ENCODE measurements at regions not wholly inside any gene's neighbourhood (a gene's known extent, or its start where the extent isn't known, plus 50 kb on each side); places are given as distances from the start of the nearest gene placed in this dataset.
"Not testable (repeated sequence)": the region's sequence is repeated elsewhere in the genome, so short reads cannot be mapped to it uniquely, and the experiment has no call there.

- DNase-seq (ENCODE audit: low read depth): no peak
These were observed 124.2 kb upstream of the ETV3 start for GRCh38 chr1:157262422-157262821.

- not testable (repeated sequence) for DNase-seq (ENCODE audit: low read depth)
These were observed 117.7 kb upstream of the ETV3 start for GRCh38 chr1:157255891-157256290.

GRCh38 chr1:157254183-157254582, 116.0 kb upstream of the ETV3 start:
- DNase-seq (ENCODE audit: low read depth): not testable (repeated sequence)

DNA sequence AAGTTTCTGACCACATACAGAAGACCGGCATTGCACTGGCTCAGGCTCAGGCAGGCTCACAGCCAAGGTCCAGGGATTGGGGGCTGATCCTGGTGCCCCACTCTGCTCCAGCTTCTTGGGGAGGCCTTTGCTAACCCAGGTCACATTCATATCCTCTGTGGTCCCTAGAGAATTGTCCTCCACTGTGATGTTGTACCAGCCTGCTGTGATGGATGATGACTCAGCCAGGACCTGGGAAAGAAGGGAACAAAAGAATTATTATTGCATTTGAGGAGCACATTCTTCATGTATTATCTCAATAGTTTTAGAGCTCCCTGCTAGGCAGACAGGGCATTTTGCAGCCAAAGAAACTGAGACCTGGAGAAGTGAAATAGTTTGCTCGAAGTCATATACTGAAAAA, 114.3 kb upstream of the ETV3 start:
- DNase-seq (ENCODE audit: low read depth): no peak

DNA sequence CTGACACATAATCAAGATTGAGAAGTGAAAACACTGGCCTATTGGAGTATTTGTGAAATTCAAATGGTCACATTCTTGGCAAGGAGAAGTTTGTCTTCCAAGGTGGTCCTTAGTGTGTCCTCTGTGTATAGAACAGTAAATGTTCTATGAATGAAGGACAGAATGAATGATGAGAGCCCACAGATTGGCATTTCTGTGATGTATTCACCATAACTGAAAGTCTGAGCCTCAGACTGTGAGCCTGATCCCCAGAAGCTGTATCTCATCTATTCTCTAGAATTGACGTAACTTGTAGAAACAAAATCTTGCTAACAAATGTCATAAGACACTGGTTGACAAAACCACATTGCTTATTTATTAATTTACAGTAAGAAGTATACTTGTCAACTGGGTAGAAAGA, 111.5 kb upstream of the ETV3 start:
- DNase-seq (ENCODE audit: low read depth): no peak

DNA sequence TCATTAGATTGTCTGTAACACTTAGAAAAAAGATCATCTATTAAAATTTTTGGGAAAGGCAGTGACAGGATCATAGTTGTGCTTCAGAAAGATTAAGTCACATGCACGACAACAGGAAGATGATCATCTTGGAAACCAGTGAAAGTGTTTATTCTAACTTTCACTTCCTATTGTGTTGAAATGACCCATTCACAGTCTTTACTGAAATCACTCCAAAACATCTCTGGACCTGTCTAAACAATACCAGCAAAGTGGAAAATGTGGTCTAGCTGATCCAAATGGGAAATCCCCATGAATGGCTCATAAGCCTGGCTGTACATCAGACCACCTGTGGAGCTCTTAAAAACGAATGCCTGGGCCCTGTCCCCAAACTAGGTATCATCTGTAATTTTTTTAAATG, 111.1 kb upstream of the ETV3 start:
- DNase-seq (ENCODE audit: low read depth): no peak

DNA sequence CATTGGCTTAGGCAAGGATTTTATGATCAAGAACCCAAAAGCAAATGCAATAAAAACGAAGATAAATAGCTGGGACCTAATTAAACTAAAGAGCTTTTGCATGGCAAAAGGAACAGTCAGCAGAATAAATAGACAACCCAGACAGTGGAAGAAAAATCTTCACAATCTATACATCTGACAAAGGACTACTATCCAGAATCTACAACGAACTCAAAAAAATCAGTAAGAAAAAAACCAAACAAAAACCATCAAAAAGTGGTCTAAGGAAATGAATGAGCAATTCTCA, 109.5 kb upstream of the ETV3 start:
- DNase-seq (ENCODE audit: low read depth): not testable (repeated sequence)

GRCh38 chr1:157247005-157247763, 109.0 kb upstream of the ETV3 start:
- no peak for DNase-seq (ENCODE audit: low read depth)

- DNase-seq (ENCODE audit: low read depth): no peak
These were observed 107.6 kb upstream of the ETV3 start for GRCh38 chr1:157245823-157246222.

- no peak for DNase-seq (ENCODE audit: low read depth)
These were observed 103.0 kb upstream of the ETV3 start for GRCh38 chr1:157241185-157241538.

GRCh38 chr1:157240495-157241184, 102.4 kb upstream of the ETV3 start:
- no peak for DNase-seq (ENCODE audit: low read depth)

DNA sequence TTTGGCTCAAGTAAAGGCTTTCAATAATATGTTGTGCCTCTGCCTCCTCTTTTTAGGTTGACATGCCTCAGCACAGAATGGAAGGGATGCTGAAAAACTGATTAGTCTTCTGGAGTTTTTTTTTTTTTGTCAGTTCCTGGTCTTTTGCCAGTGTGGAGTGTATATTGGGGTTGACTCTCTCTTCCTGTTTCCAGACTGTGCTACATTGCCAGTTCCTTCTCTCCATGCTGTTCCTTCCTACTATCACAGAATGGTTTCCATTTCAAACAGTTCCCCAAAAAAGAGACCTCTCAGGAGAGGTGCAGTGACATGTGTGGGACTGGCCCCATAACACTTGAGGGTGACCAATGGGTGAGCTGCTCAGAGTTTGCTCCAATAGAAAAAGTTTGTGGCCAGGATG, 101.7 kb upstream of the ETV3 start:
- DNase-seq (ENCODE audit: low read depth): no peak

DNA sequence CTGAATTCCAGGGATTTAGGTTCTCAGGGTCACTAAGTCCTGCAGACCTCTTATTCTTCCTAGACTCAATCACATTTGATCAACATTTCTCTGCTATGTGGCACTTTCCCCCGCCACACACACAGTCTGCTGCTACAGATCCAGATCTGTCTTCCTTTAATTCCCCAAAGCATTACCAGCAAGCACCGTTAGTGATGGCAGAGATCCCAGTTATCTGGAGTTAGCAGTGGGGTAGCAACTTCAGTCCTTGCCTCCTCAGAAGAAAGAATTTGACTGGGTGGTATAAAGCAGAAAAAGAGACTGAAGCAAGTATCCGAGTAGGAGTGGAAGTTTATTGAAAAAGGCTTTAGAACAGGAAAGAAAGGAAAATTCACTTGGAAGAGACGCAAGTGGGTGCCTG, 100.4 kb upstream of the ETV3 start:
- no peak for DNase-seq (ENCODE audit: low read depth)

- no peak for DNase-seq (ENCODE audit: low read depth)
These were observed 99.8 kb upstream of the ETV3 start for GRCh38 chr1:157237981-157238380.

GRCh38 chr1:157237522-157237921, 99.3 kb upstream of the ETV3 start:
- no peak for DNase-seq (ENCODE audit: low read depth)

- DNase-seq (ENCODE audit: low read depth): no peak
These were observed 97.9 kb upstream of the ETV3 start for GRCh38 chr1:157236072-157236471.

DNA sequence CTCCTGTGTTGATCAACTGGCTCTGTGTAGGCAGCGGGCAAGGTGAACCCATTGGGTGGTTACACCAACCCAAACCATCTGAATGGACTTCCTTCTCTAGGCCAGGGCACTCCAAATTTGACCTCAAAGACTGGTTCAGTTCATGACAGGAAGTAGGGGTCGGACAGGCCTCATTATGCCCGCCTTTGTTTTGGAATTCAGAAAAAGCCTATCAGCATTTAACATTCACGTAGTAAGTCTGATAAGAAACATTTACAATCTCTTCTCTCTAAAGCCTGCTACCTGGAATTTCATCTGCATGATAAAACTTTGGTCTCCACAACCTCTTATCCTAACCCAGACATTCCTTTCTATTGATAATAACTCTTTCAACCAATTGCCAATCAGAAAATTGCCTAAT, 97.1 kb upstream of the ETV3 start:
- DNase-seq (ENCODE audit: low read depth): no peak

DNA sequence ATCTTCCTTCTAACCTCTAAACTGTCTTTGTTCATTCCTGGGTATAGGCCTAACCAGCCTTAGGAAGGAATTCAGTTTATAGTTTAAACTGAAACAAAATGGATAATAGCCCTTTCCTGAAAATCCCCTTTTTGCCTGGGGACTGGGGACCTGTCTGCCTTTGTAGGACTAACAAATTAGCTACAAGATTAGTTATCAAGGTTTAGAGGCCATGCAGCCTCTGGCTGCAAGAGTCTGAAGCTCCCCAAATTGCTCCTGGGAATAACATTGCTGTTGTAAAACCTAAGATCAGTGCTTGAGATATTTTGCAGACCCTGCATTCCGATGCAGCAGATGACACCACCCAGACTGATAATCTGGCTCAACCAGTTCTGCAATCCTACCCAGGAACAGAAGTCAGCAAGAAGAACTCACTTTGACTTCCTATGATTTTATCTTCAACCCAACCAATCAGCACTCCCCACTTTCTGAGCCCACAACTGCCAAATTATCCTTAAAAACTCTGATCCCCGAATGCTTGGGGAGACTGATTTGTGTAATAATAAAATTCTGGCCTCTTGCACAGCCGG, 96.6 kb upstream of the ETV3 start:
- no peak for DNase-seq (ENCODE audit: low read depth)

DNA sequence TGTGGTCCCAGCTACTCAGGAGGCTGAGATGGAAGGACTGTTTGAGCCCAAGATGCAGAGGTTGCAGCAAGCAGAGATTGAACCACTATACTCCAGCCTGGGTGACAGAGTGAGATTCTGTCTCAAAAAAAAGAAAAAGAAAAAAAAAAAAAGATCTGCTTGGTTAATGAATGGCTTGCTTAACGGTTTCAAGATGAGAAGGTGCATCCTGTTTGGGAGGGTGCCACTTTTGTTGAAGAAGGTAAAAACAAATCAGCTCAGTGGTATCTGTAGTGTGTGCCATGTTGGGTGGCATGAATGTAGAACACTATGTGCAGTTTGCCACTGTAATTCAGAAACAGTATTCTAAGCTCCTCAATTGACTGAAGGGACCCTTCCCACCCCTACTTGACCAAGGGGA, 94.9 kb upstream of the ETV3 start:
- DNase-seq (ENCODE audit: low read depth): no peak

- no peak for DNase-seq (ENCODE audit: low read depth)
These were observed 93.8 kb upstream of the ETV3 start for GRCh38 chr1:157231846-157232525.

DNA sequence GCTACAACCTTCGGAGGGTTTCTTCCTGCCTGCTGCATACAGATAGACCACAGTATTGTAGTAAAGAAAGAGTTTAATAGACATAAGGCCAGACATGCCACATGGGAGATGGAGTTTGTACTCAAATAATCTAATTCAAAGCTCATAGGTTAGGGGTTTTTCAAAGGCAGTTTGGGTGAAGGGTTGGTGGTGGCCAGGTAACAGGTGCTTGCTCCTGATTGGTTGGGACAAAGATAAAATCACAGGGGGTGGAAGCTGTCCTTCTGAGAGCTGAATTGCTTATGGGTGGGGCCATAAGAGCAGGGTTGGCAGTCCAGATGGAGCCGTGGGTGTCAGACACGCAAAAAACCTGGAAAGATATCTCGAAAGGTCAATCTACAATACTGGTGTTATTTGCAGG, 92.3 kb upstream of the ETV3 start:
- DNase-seq (ENCODE audit: low read depth): no peak

GRCh38 chr1:157227700-157228099, 89.5 kb upstream of the ETV3 start:
- DNase-seq (ENCODE audit: low read depth): no peak

DNA sequence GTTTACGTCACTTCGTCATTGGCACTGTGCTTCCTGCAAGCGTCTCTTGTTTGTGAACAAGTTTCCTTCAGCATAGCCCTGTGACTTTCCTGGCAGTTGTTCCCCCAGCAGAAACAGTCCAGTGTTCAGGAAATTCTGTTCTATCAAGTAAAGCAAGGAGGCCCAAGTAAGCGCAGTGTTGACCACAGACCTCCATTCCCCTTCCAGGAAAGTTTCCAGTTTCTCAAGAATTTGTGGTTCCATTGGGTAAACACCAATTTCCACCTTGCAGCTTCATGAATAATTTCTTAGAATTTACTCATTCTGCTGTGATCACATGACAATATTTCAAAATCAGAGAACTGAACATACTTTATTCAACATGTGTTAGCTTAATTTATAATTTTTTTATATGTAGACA, 88.5 kb upstream of the ETV3 start:
- no peak for DNase-seq (ENCODE audit: low read depth)
